CD4-positive, alpha-beta memory T cell (primary cell): ENCODE measurements at regions not wholly inside any gene's neighbourhood (a gene's known extent, or its start where the extent isn't known, plus 50 kb on each side); places are given as distances from the start of the nearest gene placed in this dataset.
"Not testable (repeated sequence)": the region's sequence is repeated elsewhere in the genome, so short reads cannot be mapped to it uniquely, and the experiment has no call there.

Source experiments
- CTCF ChIA-PET: fragments of 350-600 bp; sonication (Branson Sonifier 250); formaldehyde crosslinking; loops from one replicate; lab custom pipeline; 2021; ENCODE audit warnings: inconsistent platforms; ENCODE audit not compliant: partially characterized antibody; lab: Charles Lee
- POLR2A ChIA-PET: fragments of 350-600 bp; sonication (Branson Sonifier 250); formaldehyde crosslinking; loops from one replicate; lab custom pipeline; 2021; ENCODE audit not compliant: partially characterized antibody; lab: Charles Lee
- DNase-seq, 5 donors: peaks; one replicate each; pipeline versions ENCODE4 v3.0.0 to v3.0.0-alpha.2; 2020 to 2022; ENCODE audit warnings: mixed read lengths in 1 of 5
- H3K27ac ChIP-seq: one replicate; pipeline ENCODE4 v1.7.0; 2013; ENCODE audit warnings: low read depth, low read length
- H3K27me3 ChIP-seq: 2 replicates; pipeline ENCODE4 v1.7.0; 2013; ENCODE audit warnings: mild to moderate bottlenecking, low read length, moderate library complexity; ENCODE audit not compliant: insufficient read depth
- H3K36me3 ChIP-seq: 2 replicates; pipeline ENCODE4 v1.7.0; 2013; ENCODE audit warnings: mild to moderate bottlenecking, low read length, moderate library complexity; ENCODE audit not compliant: insufficient read depth
- H3K4me1 ChIP-seq: 2 replicates; pipeline ENCODE4 v1.7.0; 2013; ENCODE audit warnings: mild to moderate bottlenecking, low read length, moderate library complexity; ENCODE audit not compliant: insufficient read depth
- H3K4me3 ChIP-seq, 2 donors: one replicate each; pipeline ENCODE4 v1.7.0; 2013; ENCODE audit warnings: low read length in 2 of 2, mild to moderate bottlenecking in 1 of 2
- H3K9me3 ChIP-seq, 2 donors: one replicate each; pipeline ENCODE4 v1.7.0; 2013; ENCODE audit warnings: low read length in 2 of 2, control low read depth in 1 of 2; ENCODE audit not compliant: control insufficient read depth in 1 of 2
- H3K27ac Mint-ChIP-seq, 7 donors: one replicate each; pipeline ENCODE4 v1.8.0; 2020 to 2021; ENCODE audit warnings: mixed read lengths in 7 of 7, mild to moderate bottlenecking in 6 of 7, inconsistent platforms in 3 of 7, moderate library complexity in 3 of 7
- H3K27me3 Mint-ChIP-seq, 2 donors: one replicate each; pipeline ENCODE4 v1.8.0; 2020 to 2021; ENCODE audit warnings: mixed read lengths in 2 of 2
- H3K36me3 Mint-ChIP-seq, 2 donors: one replicate each; pipeline ENCODE4 v1.8.0; 2020 to 2021; ENCODE audit warnings: mixed read lengths in 2 of 2, inconsistent platforms in 1 of 2, mild to moderate bottlenecking in 1 of 2
- H3K4me1 Mint-ChIP-seq, 4 donors: one replicate each; pipeline ENCODE4 v1.8.0; 2020 to 2021; ENCODE audit warnings: mixed read lengths in 4 of 4, mild to moderate bottlenecking in 1 of 4
- H3K4me3 Mint-ChIP-seq, 8 donors: one replicate each; pipeline ENCODE4 v1.8.0; 2020 to 2021; ENCODE audit warnings: mixed read lengths in 8 of 8, mild to moderate bottlenecking in 7 of 8, moderate library complexity in 6 of 8, inconsistent platforms in 3 of 8
- H3K9me3 Mint-ChIP-seq, 8 donors: one replicate each; pipeline ENCODE4 v1.8.0; 2020 to 2021; ENCODE audit warnings: mixed read lengths in 8 of 8, mild to moderate bottlenecking in 5 of 8, inconsistent platforms in 3 of 8, moderate library complexity in 1 of 8
- intact Hi-C: fragments of 100-400 bp; cut with micrococcal nuclease; formaldehyde crosslinking; loops from one replicate; pipeline ENCODE4 v1.15.1; 2023

GRCh38 chr5:92941806-92942205 lies 639.2 kb downstream of the NR2F1-AS1 start:
- Mint-ChIP-seq H3K36me3 (no peaks in the 10 kb centered on the region), H3K9me3 (peaks cover 0 to 4% (median 0%) of the 10 kb centered on the region in 8 donors), H3K27me3 (no peaks in the 10 kb centered on the region), H3K4me1 (no peaks in the 10 kb centered on the region), H3K4me3 (no peak overlapping the region), H3K27ac (no peak overlapping the region)
- no peaks in the 10 kb centered on the region for H3K36me3 ChIP-seq
- H3K4me3 ChIP-seq: no peak overlapping the region
- intact Hi-C loops: no loop called here
- no peaks in the 10 kb centered on the region for H3K27me3 ChIP-seq
- H3K9me3 ChIP-seq: no peaks in the 10 kb centered on the region
- ChIA-PET POLR2A (no interaction called here), CTCF (no interaction called here)
- no peak overlapping the region for H3K27ac ChIP-seq
- no peak for DNase-seq
- H3K4me1 ChIP-seq: no peaks in the 10 kb centered on the region

DNA sequence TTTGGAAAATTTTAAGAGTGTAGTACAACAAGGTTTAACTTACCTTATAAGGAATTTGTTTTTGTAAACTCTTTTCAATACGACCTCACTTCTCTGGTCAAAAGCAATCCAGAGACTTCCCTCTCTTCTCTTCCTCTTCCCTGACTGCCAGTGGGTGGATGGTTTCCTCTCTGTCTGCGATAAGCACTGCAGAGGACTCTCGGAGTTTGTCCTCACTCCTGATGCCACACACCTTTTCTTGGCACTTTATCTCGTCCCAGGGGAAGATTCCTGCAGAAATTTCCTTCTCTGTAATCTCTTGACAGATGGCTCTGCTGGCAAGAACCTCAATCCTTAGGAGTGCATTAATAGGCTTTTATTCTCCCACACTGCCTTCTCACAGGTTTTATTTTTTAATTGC lies 641.6 kb downstream of the NR2F1-AS1 start:
- H3K27ac ChIP-seq: no peak overlapping the region
- H3K4me3 ChIP-seq: no peak overlapping the region
- Mint-ChIP-seq H3K27me3 (no peaks in the 10 kb centered on the region), H3K4me1 (no peaks in the 10 kb centered on the region), H3K4me3 (no peak overlapping the region), H3K27ac (no peak overlapping the region), H3K36me3 (no peaks in the 10 kb centered on the region), H3K9me3 (peaks cover 0 to 4% (median 2%) of the 10 kb centered on the region in 8 donors)
- DNase-seq: no peak
- no peaks in the 10 kb centered on the region for H3K36me3 ChIP-seq
- POLR2A ChIA-PET: no interaction called here
- H3K9me3 ChIP-seq: no peaks in the 10 kb centered on the region
- H3K4me1 ChIP-seq: no peaks in the 10 kb centered on the region
- intact Hi-C loops: no loop called here
- no peaks in the 10 kb centered on the region for H3K27me3 ChIP-seq
- CTCF ChIA-PET: no interaction called here

- H3K4me1 ChIP-seq, DNase-seq, H3K9me3 Mint-ChIP-seq, H3K4me3 ChIP-seq, H3K4me1 Mint-ChIP-seq, H3K36me3 Mint-ChIP-seq, H3K27ac Mint-ChIP-seq, H3K4me3 Mint-ChIP-seq, H3K27me3 ChIP-seq, POLR2A ChIA-PET, CTCF ChIA-PET, H3K27me3 Mint-ChIP-seq, intact Hi-C loops, H3K9me3 ChIP-seq, H3K27ac ChIP-seq, H3K36me3 ChIP-seq: not testable (repeated sequence)
Observed at GRCh38 chr5:92937396-92937795, 643.6 kb downstream of the NR2F1-AS1 start.

GRCh38 chr5:92930057-92930456 lies 651.0 kb downstream of the NR2F1-AS1 start:
- no peaks in the 10 kb centered on the region for H3K4me1 Mint-ChIP-seq
- H3K4me3 Mint-ChIP-seq: no peak overlapping the region
- Histone ChIP-seq H3K4me3 (no peak overlapping the region), H3K9me3 (no peaks in the 10 kb centered on the region), H3K27ac (no peak overlapping the region), H3K4me1 (no peaks in the 10 kb centered on the region), H3K27me3 (no peaks in the 10 kb centered on the region), H3K36me3 (no peaks in the 10 kb centered on the region)
- intact Hi-C loops: no loop called here
- no peaks in the 10 kb centered on the region for H3K27me3 Mint-ChIP-seq
- ChIA-PET POLR2A (no interaction called here), CTCF (no interaction called here)
- no peak overlapping the region for H3K27ac Mint-ChIP-seq
- H3K9me3 Mint-ChIP-seq: peaks cover 0 to 8% (median 0%) of the 10 kb centered on the region in 8 donors
- DNase-seq: no peak
- no peaks in the 10 kb centered on the region for H3K36me3 Mint-ChIP-seq

GRCh38 chr5:92927291-92927778 lies 653.7 kb downstream of the NR2F1-AS1 start:
- Histone ChIP-seq H3K4me3 (no peak overlapping the region), H3K27ac (no peak overlapping the region), H3K27me3 (no peaks in the 10 kb centered on the region), H3K9me3 (no peaks in the 10 kb centered on the region), H3K4me1 (no peaks in the 10 kb centered on the region), H3K36me3 (no peaks in the 10 kb centered on the region)
- H3K36me3 Mint-ChIP-seq: no peaks in the 10 kb centered on the region
- DNase-seq: no peak
- no peaks in the 10 kb centered on the region for H3K4me1 Mint-ChIP-seq
- ChIA-PET CTCF (no interaction called here), POLR2A (no interaction called here)
- peak overlapping the region in 1 of 7 donors; percentile 54 for H3K27ac Mint-ChIP-seq
- peaks cover 0 to 8% (median 0%) of the 10 kb centered on the region in 8 donors for H3K9me3 Mint-ChIP-seq
- H3K27me3 Mint-ChIP-seq: no peaks in the 10 kb centered on the region
- intact Hi-C loops: no loop called here
- H3K4me3 Mint-ChIP-seq: no peak overlapping the region

DNA sequence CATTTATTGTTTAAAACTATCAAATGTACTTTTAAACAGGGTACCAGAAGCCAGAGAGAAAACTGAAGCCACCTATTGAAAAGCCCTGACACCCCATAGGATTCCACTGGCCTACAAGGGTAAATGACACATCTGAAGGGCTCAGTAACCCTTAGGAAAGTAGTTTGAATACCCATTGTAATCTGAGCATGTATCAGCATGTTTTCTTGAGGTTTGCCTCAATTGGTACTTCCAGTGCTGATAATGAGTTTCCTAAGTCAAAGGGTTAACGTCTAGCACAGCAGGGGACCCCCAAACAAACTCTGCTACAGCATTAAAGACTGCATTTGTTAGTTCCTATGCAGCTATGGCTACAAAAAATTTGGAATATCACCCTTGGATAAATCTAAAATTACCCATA lies 657.1 kb downstream of the NR2F1-AS1 start:
- CTCF ChIA-PET: no interaction called here
- H3K4me1 ChIP-seq: no peaks in the 10 kb centered on the region
- POLR2A ChIA-PET: no interaction called here
- peaks cover 0 to 5% (median 0%) of the 10 kb centered on the region in 8 donors for H3K9me3 Mint-ChIP-seq
- H3K4me3 Mint-ChIP-seq: no peak overlapping the region
- no peak overlapping the region for H3K27ac Mint-ChIP-seq
- no peaks in the 10 kb centered on the region for H3K27me3 Mint-ChIP-seq
- peaks cover 0 to 5% of the 10 kb centered on the region in 2 donors for H3K9me3 ChIP-seq
- no peaks in the 10 kb centered on the region for H3K36me3 ChIP-seq
- H3K27ac ChIP-seq: no peak overlapping the region
- H3K36me3 Mint-ChIP-seq: no peaks in the 10 kb centered on the region
- intact Hi-C loops: no loop called here
- no peaks in the 10 kb centered on the region for H3K4me1 Mint-ChIP-seq
- no peak overlapping the region for H3K4me3 ChIP-seq
- no peaks in the 10 kb centered on the region for H3K27me3 ChIP-seq
- DNase-seq: no peak

DNA sequence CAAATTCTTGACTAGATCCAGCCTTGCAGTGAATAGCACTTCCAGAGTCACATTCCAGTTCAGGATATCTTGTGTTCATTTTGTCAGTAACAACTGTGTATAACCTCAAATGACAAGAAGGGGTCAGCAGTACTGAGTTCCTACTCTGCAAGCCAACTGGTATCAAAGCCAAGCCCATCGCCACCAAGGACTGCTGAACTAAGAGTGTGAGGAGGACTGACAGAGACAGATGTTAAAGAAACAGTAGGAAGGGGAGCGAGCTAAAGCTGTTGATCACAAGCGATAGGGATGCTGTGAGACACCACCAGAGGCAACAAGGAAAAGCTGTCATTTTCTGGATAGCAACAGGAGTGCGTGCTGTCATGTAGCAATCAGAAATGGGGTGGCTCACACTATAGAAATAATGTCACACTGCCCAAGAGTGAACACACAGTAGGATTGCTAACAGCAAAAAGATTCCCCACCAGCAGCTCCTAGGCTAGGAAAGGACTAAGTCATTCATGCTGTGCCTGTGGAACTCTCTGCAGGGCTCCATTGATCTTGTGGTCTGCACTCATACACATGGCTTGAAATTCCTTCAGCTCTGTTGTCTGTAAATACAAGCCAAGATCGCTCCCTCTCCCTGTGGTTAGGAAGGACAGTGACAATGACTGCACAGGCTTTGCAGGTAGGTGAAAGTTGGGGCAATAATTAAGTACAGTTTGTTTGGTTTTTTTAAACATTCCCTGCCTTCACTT lies 658.6 kb downstream of the NR2F1-AS1 start:
- H3K27me3 Mint-ChIP-seq: no peaks in the 10 kb centered on the region
- intact Hi-C loops: no loop called here
- Histone ChIP-seq H3K27ac (no peak overlapping the region), H3K9me3 (peaks cover 0 to 5% of the 10 kb centered on the region in 2 donors), H3K36me3 (no peaks in the 10 kb centered on the region), H3K4me3 (no peak overlapping the region), H3K27me3 (no peaks in the 10 kb centered on the region), H3K4me1 (no peaks in the 10 kb centered on the region)
- no peaks in the 10 kb centered on the region for H3K4me1 Mint-ChIP-seq
- no peak overlapping the region for H3K4me3 Mint-ChIP-seq
- no peak overlapping the region for H3K27ac Mint-ChIP-seq
- H3K36me3 Mint-ChIP-seq: no peaks in the 10 kb centered on the region
- CTCF ChIA-PET: no interaction called here
- H3K9me3 Mint-ChIP-seq: peaks cover 0 to 5% (median 0%) of the 10 kb centered on the region in 8 donors
- POLR2A ChIA-PET: no interaction called here
- DNase-seq: no peak
